H1 (cell line): ENCODE measurements at regions not wholly inside any gene's neighbourhood (a gene's known extent, or its start where the extent isn't known, plus 50 kb on each side); places are given as distances from the start of the nearest gene placed in this dataset.

Source experiments
- CTCF ChIA-PET: fragments of 300-600 bp; sonication (Branson Sonifier 250); formaldehyde crosslinking; loops from one replicate; lab custom pipeline; 2021; ENCODE audit not compliant: partially characterized antibody; lab: Charles Lee
- POLR2A ChIA-PET: fragments of 300-600 bp; sonication (Branson Sonifier 250); formaldehyde crosslinking; loops from one replicate; lab custom pipeline; 2021; ENCODE audit warnings: inconsistent platforms; ENCODE audit not compliant: partially characterized antibody; lab: Charles Lee
- DNase-seq, 2 experiments: peaks; one replicate each; pipeline versions ENCODE4 v3.0.0 to v3.0.0-alpha.2; 2010 to 2022; ENCODE audit warnings: low spot score in 2 of 2, low read depth in 1 of 2, mixed read lengths in 1 of 2
- FAIRE-seq: peaks from 2 replicates; lab custom pipeline; 2011; peaks lifted over from hg19 to GRCh38; lab: Jason Lieb, UNC
- H2AFZ ChIP-seq: 2 replicates; pipeline ENCODE4 v1.8.1; 2012; ENCODE audit warnings: low read length, inconsistent platforms
- H2AK5ac ChIP-seq: 2 replicates; pipeline ENCODE4 v1.6.1; 2013; ENCODE audit warnings: low read depth, low read length
- H2BK120ac ChIP-seq: replicated peaks from 2 replicates; pipeline ENCODE3; 2013; ENCODE audit warnings: low read depth, low read length, inconsistent platforms
- H2BK12ac ChIP-seq: 2 replicates; pipeline ENCODE4 v1.6.1; 2013; ENCODE audit warnings: low read depth, low read length
- H2BK15ac ChIP-seq: 2 replicates; pipeline ENCODE4 v1.6.1; 2013; ENCODE audit warnings: low read length
- H2BK20ac ChIP-seq: 2 replicates; pipeline ENCODE4 v1.6.1; 2013; ENCODE audit warnings: low read length
- H2BK5ac ChIP-seq: 2 replicates; pipeline ENCODE4 v1.6.1; 2013; ENCODE audit warnings: low read depth, low read length
- H3K14ac ChIP-seq: 2 replicates; pipeline ENCODE4 v1.6.1; 2013; ENCODE audit warnings: inconsistent platforms; ENCODE audit not compliant: insufficient read length
- H3K18ac ChIP-seq: 2 replicates; pipeline ENCODE4 v1.6.1; 2013; ENCODE audit warnings: low read length; ENCODE audit errors: extremely low read depth
- H3K23ac ChIP-seq: 2 replicates; pipeline ENCODE4 v1.6.1; 2013; ENCODE audit warnings: inconsistent platforms; ENCODE audit not compliant: insufficient read length
- H3K23me2 ChIP-seq: 2 replicates; pipeline ENCODE4 v1.6.1; 2013; ENCODE audit warnings: low read depth, low read length
- H3K27ac ChIP-seq: 2 replicates; pipeline ENCODE4 v1.6.1; 2011; ENCODE audit warnings: low read depth, low read length, inconsistent platforms
- H3K27me3 ChIP-seq, 4 experiments: replicated peaks in 1 of 4; 1 replicate in 1 of 4; 2 replicates in 3 of 4; pipeline versions ENCODE4 v1.6.1 to v1.8.1; 2011 to 2013; ENCODE audit warnings: low read length in 3 of 4, mild to moderate bottlenecking in 3 of 4, inconsistent platforms in 2 of 4, mixed read lengths in 2 of 4, moderate library complexity in 1 of 4; ENCODE audit not compliant: control insufficient read depth in 3 of 4, insufficient read depth in 3 of 4; ENCODE audit errors: extremely low read depth in 1 of 4
- H3K36me3 ChIP-seq, 4 experiments: 2 replicates each; pipeline versions ENCODE4 v1.6.1 to v1.8.1; 2011 to 2013; ENCODE audit warnings: mild to moderate bottlenecking in 4 of 4, low read length in 3 of 4, moderate library complexity in 2 of 4, control low read depth in 1 of 4, inconsistent platforms in 1 of 4; ENCODE audit not compliant: insufficient read depth in 4 of 4, control insufficient read depth in 2 of 4
- H3K4ac ChIP-seq: replicated peaks from 2 replicates; pipeline ENCODE3; 2013; ENCODE audit warnings: low read length, low read depth, mixed read lengths, inconsistent platforms; ENCODE audit not compliant: insufficient read length
- H3K4me1 ChIP-seq, 4 experiments: replicated peaks in 1 of 4; 1 replicate in 1 of 4; 2 replicates in 3 of 4; pipeline versions ENCODE4 v1.6.1 to v1.8.1; 2011 to 2013; ENCODE audit warnings: low read length in 3 of 4, inconsistent platforms in 2 of 4, mixed read lengths in 1 of 4; ENCODE audit not compliant: insufficient read depth in 4 of 4, control insufficient read depth in 3 of 4
- H3K4me2 ChIP-seq, 2 experiments: 2 replicates each; pipeline versions ENCODE4 v1.6.1 to v1.8.1; 2011 to 2013; ENCODE audit warnings: low read depth in 2 of 2, low read length in 2 of 2, control low read depth in 1 of 2, inconsistent platforms in 1 of 2, mild to moderate bottlenecking in 1 of 2; ENCODE audit not compliant: insufficient read depth in 1 of 2
- H3K4me3 ChIP-seq, 4 experiments: fragments of 200-600, 300-600 bp in 1 of 4; sonication (generic), shearing (Covaris generic), sonication (Bioruptor Twin) in 1 of 4; 2 replicates each; pipeline versions ENCODE4 v1.5.1 to v1.8.1; 2011 to 2016; ENCODE audit warnings: low read length in 4 of 4, low read depth in 3 of 4, control low read depth in 2 of 4, inconsistent platforms in 2 of 4, mild to moderate bottlenecking in 2 of 4, mixed read lengths in 1 of 4, moderate library complexity in 1 of 4; ENCODE audit not compliant: insufficient read depth in 2 of 4; ENCODE audit errors: extremely low read depth in 1 of 4
- H3K56ac ChIP-seq: replicated peaks from 2 replicates; pipeline ENCODE3; 2013; ENCODE audit warnings: low read depth, mild to moderate bottlenecking, mixed read lengths, low read length, inconsistent platforms; ENCODE audit not compliant: insufficient read length
- H3K79me1 ChIP-seq: 2 replicates; pipeline ENCODE4 v1.6.1; 2013; ENCODE audit warnings: low read depth, low read length, control low read depth
- H3K79me2 ChIP-seq, 2 experiments: 2 replicates each; pipeline versions ENCODE4 v1.6.1 to v1.8.1; 2012 to 2013; ENCODE audit warnings: low read length in 2 of 2, mild to moderate bottlenecking in 2 of 2, inconsistent platforms in 1 of 2; ENCODE audit not compliant: insufficient read depth in 2 of 2, control insufficient read depth in 1 of 2
- H3K9ac ChIP-seq, 4 experiments: replicated peaks in 1 of 4; 1 replicate in 1 of 4; 2 replicates in 3 of 4; pipeline versions ENCODE4 v1.6.1 to v1.8.1; 2011 to 2013; ENCODE audit warnings: low read depth in 3 of 4, low read length in 3 of 4, control low read depth in 2 of 4, mild to moderate bottlenecking in 2 of 4, moderate library complexity in 2 of 4, inconsistent platforms in 1 of 4; ENCODE audit errors: extremely low read depth in 1 of 4
- H3K9me3 ChIP-seq, 2 experiments: 2 replicates each; pipeline versions ENCODE4 v1.6.1 to v1.8.1; 2012 to 2013; ENCODE audit warnings: mild to moderate bottlenecking in 2 of 2, moderate library complexity in 2 of 2, control low read depth in 1 of 2, inconsistent platforms in 1 of 2, low read depth in 1 of 2, low read length in 1 of 2, mixed read lengths in 1 of 2; ENCODE audit not compliant: insufficient read depth in 2 of 2
- H4K20me1 ChIP-seq, 2 experiments: replicated peaks in 1 of 2; 2 replicates each; pipeline versions ENCODE3 to v1.8.1; 2011 to 2013; ENCODE audit warnings: inconsistent platforms in 2 of 2, low read length in 2 of 2, mild to moderate bottlenecking in 1 of 2; ENCODE audit not compliant: insufficient read depth in 2 of 2, control insufficient read depth in 1 of 2
- H4K5ac ChIP-seq: 2 replicates; pipeline ENCODE4 v1.6.1; 2013; ENCODE audit warnings: low read length, low read depth, mixed read lengths, inconsistent platforms; ENCODE audit not compliant: insufficient read length
- H4K8ac ChIP-seq: 2 replicates; pipeline ENCODE4 v1.8.0; 2013; ENCODE audit warnings: mild to moderate bottlenecking, moderate library complexity, low read length, inconsistent platforms; ENCODE audit not compliant: insufficient read depth; ENCODE audit errors: extremely low read depth
- H4K91ac ChIP-seq: replicated peaks from 2 replicates; pipeline ENCODE3; 2013; ENCODE audit warnings: low read length, mixed read lengths, inconsistent platforms; ENCODE audit not compliant: insufficient read length
- GABPA ChIP-seq: IDR thresholded peaks from 2 replicates; pipeline ENCODE4 v1.6.1; 2011; ENCODE audit warnings: mild to moderate bottlenecking, low read length, moderate library complexity, borderline replicate concordance; ENCODE audit not compliant: insufficient read depth
- HDAC6 ChIP-seq: IDR thresholded peaks from one replicate; pipeline ENCODE4 v1.7.1; 2012; ENCODE audit warnings: low read depth, mild to moderate bottlenecking, inconsistent platforms, low read length, moderate library complexity
- SIRT6 ChIP-seq: IDR thresholded peaks from one replicate; pipeline ENCODE4 v1.7.1; 2012; ENCODE audit warnings: low read length, inconsistent platforms
- SIX5 ChIP-seq: IDR thresholded peaks from 2 replicates; pipeline ENCODE4 v1.6.1; 2011; ENCODE audit warnings: mild to moderate bottlenecking, low read depth, low read length
- SP2 ChIP-seq: IDR thresholded peaks from 2 replicates; pipeline ENCODE4 v1.6.1; 2012; ENCODE audit warnings: mild to moderate bottlenecking, low read length, inconsistent platforms
- SUZ12 ChIP-seq: fragments of 200-600 bp; sonication (generic); IDR thresholded peaks from 2 replicates; pipeline ENCODE4 v1.6.1; 2012; ENCODE audit warnings: mild to moderate bottlenecking, inconsistent platforms, low read length, moderate library complexity, mixed read lengths
- WGBS, 2 experiments: shearing (Covaris generic) in 1 of 2; methylation state at CpG; one replicate each; pipeline versions ENCODE4 v1.1.6 to v1.1.7; 2013 to 2015; ENCODE audit warnings: low lambda C conversion rate in 2 of 2, mixed read lengths in 2 of 2, inconsistent platforms in 1 of 2, low coverage in 1 of 2, missing lambda C conversion rate in 1 of 2; ENCODE audit not compliant: insufficient replicate concordance in 2 of 2, insufficient coverage in 1 of 2, insufficient read length in 1 of 2; ENCODE audit errors: extremely low coverage in 1 of 2, missing lambda C conversion rate in 1 of 2; 5-methylcytosine and 5-hydroxymethylcytosine counted together

- Histone ChIP-seq H4K20me1 (no peaks in the 10 kb centered on the region), H2AFZ (no peak overlapping the region), H3K23ac (no peak overlapping the region), H3K56ac (no peak overlapping the region), H2BK120ac (no peak overlapping the region), H3K79me2 (no peaks in the 10 kb centered on the region), H3K79me1 (no peaks in the 10 kb centered on the region), H4K8ac (no peak overlapping the region), H3K9me3 (no peaks in the 10 kb centered on the region), H2BK20ac (no peak overlapping the region), H4K5ac (no peak overlapping the region), H3K27ac (no peak overlapping the region), H3K14ac (no peak overlapping the region), H3K4me1 (peaks cover 0 to 3% (median 0%) of the 10 kb centered on the region in 4 experiments; a peak in 2 of 7 replicates), H3K4me3 (no peak overlapping the region), H3K27me3 (no peaks in the 10 kb centered on the region), H3K36me3 (no peaks in the 10 kb centered on the region), H2BK15ac (no peak overlapping the region), H3K4me2 (no peak overlapping the region), H3K4ac (no peak overlapping the region), H3K23me2 (no peaks in the 10 kb centered on the region), H4K91ac (no peak overlapping the region), H2AK5ac (no peak overlapping the region), H2BK5ac (no peak overlapping the region), H3K18ac (no peak overlapping the region), H2BK12ac (no peak overlapping the region), H3K9ac (no peak overlapping the region)
- FAIRE-seq (no peak), DNase-seq (no peak)
- 84% methylated on average over 1 of the region's 1 CpG; no CpG with 5 or more reads in 1 of the 2 experiments for WGBS, 2 experiments
- TF ChIP-seq HDAC6 (no peak), SUZ12 (no peak), GABPA (no peak), SP2 (no peak), SIRT6 (no peak), SIX5 (no peak)
- ChIA-PET CTCF (interaction anchor here (1.6 to 2.7 kb wide), 2 partner anchors 22 to 77 kb away, joined by 4 to 11 read pairs; no protein-coding TSS in a partner anchor), POLR2A (interaction anchor here (1.7 kb wide), 1 partner anchor 9 kb away, joined by 4 read pairs; no protein-coding TSS in a partner anchor)
Measured at GRCh38 chr2:220075835-220076234, 448.4 kb downstream of the SLC4A3 start.
